Dermis blood vessel endothelial cell (primary cell): ENCODE measurements at regions not wholly inside any gene's neighbourhood (a gene's known extent, or its start where the extent isn't known, plus 50 kb on each side); places are given as distances from the start of the nearest gene placed in this dataset.

Source experiments
- DNase-seq: peaks from one replicate; pipeline ENCODE4 v3.0.0; 2010

DNA sequence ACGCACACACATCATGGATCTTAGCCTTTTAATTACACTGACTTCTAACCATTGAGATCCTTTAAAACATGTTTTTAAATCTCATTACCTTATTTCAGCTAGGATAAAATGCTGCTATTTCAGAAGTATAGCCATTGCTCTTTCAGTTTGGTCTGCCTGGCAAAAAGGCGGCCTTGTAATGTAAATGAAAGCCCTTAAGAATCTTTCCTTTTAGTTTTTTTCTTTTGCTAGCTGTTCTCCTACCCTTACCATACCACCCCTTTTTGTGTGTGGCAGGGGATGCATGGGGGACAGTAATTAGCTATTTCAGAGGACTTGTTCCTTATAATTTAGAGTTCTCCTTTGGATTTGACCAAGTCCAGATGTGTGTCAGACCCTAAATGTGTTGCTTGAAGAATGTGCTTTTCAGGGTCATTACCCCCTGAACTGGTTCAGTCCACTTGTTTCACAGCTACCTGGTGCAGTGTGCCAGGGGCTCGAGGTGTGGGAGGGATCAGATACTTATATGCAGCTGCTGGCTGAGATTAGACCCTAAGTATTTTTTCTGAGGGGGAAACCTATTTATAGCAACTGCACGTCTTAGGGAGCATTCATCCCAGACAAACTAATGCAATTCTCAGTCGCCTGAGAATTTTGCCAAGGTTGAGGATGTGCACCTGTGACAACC, 986.8 kb downstream of the NLGN4Y start:
- DNase-seq = no peak

DNA sequence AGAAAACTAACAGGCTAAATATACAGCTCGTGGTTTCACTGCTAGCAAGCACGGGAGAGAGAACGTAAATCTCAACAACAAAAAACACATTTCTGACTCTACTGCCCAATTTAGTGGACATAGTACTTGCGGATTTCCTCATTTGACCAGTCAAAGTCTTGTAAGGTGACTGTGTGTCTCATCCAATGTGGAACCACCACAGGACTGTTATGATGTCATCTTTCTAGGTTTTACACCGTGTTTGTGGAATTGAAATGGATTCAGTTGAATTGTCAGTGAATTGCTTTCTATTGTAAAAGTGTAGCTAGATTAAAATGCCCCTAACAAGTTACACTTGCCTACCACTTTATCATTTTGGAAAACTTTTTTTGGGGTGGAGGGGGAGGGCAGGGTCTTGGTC, 1010.8 kb downstream of the NLGN4Y start:
- DNase-seq = no peak

DNA sequence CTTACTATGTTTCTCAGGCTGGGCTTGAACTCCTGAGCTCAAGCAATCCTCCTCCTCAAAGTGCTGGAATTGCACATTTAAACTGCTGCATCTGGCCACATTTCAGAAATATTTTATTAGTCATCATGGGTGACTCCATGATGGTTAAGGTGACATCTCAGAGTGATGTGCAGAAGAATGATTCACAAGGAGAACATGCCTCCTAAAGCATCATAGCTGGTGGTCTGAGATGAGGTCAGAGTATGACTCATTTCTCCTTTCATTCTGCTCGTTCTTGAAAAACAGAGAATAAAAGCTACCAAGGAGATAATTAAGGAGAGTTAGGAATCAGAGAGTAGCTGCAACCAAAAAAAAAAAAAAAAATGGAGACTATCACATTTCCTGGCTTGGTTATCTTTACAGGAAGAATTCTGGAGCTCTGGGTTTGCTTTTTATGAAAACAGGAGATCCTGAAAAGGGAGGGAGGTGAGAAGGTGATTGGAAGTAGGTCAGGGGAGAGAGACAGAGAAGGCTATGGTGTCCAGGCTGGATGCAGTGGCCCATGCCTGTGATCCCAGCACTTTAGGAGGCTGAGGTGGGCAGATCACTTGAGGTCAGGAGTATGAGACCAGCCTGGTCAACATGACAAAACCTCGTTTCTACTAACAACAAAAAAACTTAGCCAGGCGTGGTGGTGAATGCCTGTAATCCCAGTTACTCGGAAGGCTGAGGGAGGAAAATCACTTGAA, 1011.6 kb downstream of the NLGN4Y start:
- DNase-seq = no peak

DNA sequence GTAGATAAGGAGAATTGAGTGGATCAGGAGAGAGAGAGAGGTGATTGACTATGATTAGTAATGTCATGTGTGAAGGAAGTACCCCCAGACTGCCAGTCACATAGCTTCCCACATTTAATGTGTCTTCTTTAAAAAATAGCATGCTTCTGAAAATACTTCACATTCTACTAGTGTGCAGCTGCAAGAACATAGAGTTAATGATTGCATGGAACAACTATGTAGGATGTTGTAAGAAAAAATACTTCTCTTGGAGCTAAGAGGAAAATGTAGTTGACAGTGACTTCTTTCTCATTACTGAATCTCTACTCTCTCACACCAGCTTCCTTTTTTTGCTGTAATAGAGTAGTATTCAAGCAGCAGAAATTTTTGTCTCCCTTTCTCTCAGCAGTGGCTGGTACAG, 1016.2 kb downstream of the NLGN4Y start:
- DNase-seq = no peak

DNA sequence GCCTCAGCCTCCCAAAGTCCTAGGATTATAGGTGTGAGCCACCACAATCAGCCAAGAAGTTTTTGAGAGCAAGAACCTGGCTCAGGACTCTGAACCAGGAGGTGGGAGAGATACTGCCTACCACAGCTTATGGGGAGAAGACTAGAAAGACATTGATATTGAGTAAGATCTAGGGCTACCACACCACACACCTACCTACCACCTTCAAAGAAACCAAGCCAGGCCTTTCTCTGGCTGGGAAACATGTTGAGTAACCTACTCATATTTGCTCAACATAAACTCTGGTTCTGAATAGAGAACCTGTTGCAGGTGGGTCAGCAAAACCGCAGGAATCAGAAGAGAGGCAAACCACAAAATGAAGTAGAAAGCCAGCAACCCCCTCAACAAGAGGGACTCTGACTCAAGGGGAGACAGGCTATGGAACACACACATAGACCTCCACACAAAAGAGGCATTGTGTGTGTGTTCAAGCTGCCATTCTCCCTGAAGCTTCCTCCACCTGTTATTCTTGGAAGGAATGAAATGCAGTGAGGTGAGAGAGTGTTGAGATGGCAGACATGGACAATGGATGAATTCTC, 1021.9 kb downstream of the NLGN4Y start:
- no peak for DNase-seq

DNA sequence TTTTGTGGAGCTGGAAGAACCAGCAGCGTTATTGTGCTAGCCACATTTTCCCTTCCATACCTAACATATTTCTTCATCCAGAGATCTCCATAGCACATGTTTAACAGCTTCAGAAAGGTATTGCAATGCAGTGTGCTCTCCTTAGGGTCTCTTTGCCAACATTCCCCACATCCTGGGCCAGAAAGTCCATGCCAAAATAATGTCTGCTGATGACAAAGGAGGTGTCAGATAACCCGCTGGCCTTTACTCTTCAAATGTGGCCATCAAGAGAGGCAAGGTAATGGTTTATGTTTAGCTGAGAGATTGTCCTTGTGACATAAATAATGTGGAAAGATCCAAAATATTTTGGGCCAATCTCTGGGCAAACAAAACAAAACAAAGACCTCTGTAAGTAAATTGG, 1027.7 kb downstream of the NLGN4Y start:
- no peak for DNase-seq

DNA sequence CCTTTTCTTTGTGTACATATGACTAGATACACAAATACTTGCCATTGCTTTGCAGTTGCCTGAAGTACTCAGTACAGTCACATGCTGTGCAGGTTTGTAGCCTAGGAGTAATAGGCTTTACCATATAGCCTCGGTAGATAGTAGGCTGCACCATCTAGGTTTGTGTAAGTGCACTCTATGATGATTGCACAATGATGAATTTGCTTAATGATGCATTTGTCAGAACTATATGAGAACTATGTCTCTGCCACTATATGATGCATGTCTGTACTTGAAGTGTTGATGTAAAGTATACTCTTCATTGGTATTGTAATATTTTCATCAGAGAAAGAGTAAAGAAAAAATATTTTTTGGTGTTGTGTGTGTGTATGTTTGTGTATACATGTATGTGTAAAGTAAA, 1030.7 kb downstream of the NLGN4Y start:
- no peak for DNase-seq

DNA sequence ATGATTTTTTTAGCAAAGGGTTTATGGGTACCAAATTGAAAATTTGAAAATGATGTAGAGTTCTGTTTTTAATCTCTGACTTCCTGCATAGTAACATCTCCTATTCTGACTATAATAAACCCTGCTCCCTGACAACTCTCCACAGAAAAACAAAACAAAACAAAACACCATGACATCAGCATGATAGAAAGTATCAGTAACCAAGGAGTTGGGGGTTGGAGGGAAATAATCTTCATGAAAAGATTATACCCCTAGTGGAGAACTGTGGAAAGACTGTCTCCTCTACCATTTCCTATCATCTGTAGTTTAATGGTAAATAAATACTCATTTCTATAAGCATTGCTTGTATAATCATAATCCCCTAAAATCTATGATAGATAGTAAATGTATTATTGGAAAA, 1034.8 kb downstream of the NLGN4Y start:
- DNase-seq = no peak

DNA sequence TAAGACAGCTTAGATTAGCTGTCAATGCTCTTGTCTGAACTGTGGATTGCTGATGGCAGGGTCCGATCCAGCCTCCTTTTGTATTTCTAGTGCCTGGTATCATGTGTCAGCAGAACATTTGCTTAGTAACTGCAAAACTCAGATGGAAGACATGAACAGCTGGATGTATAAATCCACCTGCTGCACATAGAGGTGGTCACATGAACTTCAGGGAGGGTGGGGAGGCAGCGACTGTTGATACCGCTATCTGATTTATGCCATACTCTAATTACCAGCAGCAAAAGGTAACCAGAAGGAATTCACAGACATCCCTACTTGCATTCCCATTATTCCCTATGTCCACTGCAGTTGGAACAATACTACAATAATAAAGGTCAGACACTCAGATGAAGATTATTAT, 1036.5 kb downstream of the NLGN4Y start:
- DNase-seq = no peak

DNA sequence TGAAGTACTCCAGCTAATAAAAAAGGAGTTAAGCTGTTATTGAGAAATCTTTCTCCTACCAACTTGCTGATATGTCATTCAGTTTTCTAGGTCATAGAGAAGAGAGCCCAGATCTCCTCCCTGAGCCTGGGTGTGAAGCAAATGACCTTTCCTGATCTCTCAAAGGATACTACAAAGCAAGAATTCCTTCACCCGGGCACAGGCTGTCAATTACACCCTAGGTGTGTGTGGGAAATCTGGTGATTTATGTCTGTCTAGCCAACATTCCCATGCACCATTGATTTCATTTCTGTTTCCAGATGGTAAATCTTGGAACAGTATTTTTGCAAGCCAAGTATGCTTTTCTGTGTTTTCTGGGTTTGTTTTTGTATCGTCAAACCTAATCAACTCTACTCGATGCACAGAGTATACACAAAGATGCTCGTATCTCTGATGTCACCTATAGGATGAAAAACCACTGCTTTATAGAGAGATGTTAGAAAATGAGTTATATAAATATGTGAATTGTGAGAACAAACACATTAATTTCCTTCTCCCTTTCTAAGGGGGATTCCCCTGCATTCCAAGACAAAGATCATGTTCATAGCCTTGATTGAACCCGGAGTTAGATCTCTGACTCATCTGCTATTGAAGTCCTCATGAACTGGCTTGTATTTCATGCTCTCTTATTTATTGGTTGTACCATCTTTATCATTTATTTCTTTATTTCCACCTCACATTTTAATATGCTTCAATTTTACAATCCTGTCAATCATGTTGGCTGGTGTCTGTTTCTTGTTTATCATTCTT, 1037.4 kb downstream of the NLGN4Y start:
- DNase-seq = no peak

DNA sequence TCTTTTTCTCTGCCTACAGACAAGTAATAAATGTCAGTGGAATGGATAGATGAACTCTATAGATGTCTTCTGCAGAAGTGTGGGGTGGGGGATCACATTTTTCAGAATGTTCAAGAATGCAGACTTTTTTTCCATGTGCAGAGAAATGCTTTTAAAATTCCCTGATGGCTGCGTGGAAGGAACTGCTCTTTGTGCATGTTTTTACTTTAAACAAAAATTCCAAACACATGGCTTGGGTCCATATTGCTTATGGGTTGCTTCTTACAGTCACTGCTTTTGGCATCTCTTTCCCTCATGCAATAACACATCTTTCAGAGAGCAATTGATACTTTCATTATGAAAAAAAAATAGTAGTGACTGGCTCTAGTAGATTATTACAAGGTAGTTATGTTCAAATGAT, 1053.6 kb downstream of the NLGN4Y start:
- no peak for DNase-seq

DNA sequence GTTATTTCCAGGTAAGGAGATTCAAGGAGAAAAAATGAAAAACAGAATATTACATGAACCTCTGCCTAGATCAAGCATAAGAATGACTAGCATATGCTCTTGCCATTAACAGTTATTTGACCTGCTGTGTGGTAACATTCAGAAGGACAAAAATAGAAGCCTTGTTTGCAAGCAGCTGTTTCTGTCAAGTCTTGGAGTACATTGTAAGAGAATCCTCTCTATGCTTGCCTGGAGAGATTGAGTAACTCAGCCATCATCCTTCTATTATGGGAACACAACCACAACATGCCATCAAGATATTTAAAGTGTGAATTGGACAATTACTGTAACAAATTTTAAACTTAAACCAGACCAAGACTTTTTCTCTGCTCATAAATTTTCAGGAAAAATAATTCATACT, 1054.4 kb downstream of the NLGN4Y start:
- DNase-seq = no peak

DNA sequence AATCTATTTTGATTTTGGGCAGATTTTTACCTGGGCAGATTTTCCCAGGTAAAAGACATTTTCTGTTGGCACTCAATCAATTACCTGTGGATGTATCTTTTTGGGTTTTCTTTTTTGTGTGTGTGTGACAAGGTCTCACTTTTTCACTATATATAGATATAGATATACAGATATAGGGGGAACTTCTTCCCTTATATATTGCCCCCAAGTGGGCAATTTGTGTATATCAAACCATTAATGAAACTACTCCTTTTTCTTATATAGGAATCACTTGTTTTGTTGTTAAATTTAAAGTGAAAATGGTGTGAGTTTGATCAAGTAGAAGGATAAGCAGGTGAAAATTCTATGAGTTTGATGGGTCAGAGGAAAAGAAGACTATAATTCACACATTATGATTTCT, 1054.9 kb downstream of the NLGN4Y start:
- DNase-seq = peak; percentile 0

DNA sequence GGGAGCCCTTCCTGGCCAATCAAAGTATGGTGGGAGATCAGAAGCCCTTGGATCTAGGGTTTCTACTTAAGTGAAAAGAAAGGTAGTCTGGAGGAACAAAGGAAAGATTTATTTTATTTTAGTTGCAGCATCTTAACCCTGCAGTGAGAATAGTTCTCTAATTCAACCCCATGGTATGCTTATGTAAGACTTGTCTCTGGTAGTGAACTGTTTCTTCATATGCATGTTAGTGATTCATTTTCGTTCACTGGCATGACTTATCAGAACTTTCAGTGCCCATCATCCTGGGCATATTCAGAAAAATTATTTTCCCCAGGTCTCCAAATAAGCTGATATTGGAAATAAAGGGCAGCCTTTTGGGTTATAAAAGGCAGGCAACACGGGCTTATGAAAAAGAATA, 1058.8 kb downstream of the NLGN4Y start:
- no peak for DNase-seq

DNA sequence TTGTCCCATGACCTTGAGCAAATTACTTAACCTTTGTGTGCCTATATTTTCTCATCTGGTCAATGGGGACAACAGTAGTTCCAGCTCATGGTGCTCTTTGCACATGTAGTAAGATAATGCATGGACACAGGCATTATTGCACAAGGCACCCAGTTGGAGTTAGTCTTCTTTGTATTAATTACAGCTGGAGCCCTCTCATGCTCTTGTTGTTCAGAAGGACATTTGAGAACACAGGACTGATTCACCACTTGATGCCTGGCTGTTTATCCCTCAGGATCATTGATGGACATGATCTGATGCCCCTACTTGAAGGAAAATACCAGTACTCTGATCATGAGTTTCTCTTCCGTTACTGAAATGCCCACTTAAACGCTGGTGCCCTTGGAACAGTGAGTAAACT, 1068.6 kb downstream of the NLGN4Y start:
- no peak for DNase-seq

DNA sequence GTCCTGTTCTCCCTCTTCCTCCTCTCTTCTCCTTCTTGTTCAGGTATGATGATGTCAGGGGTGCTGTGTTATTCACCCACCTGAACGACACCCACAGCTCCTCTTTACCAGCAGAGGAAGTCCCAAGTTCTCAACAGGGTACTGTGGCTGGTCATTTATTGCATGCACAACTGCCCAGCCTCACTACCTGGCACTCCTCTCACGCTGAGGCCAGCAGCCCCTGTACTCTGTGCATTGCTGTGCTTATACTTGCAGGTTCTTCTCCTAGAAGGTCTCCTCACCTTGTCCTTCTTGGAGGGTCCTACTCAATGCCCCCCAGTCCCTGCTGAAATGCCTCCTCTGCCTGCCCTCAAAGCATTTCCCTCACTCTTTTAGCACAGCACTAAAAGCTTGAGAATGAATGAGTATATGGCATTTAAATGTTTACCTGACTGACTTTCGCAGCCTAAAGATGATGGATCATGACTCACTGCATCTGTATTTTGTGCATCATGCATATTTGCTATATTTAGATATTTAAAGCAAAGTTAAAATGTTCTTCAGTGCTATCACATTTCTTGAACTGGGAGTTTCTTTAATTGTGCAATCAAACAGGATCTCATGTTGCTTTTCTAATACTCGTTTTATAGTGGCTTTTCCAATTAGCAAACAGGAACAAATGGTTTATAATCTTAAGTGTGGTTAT, 1069.3 kb downstream of the NLGN4Y start:
- no peak for DNase-seq

DNA sequence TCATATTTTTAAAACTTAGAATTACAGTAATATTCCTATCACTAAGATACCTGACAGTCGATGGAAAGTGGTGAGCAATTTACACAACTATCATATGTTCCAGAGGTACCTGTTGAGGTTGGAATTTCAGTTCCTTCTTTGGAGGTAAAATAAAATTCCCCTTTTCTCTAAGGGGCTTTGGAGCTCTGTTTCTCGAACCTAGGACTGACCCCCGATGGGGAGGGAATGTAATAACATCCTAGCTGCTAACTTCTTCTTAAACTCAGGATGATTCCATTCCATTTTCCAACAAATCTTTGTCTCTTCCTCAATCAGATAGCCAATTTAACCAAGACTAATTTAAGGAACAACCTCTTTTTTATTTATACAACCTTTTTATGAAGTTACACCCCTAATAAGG, 1069.8 kb downstream of the NLGN4Y start:
- no peak for DNase-seq

DNA sequence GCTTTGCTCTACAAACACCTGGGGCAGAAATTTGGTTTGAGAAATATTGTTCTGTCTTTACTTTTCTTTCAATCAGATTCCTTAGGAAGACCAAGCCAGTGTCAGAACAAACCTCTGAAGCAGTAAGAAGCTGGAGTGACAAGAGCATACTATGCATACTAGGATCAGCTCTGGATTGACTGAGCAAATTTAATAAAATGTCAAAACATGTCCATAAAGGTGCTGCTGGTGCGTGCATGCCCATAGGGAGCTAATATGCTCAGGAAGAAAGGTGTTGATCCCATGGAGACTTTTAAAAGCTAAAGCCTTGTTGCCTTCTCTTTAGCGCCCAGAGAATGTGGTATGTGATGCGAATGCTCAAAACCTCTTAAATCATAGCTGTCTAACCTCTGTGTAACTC, 1076.2 kb downstream of the NLGN4Y start:
- DNase-seq = no peak

DNA sequence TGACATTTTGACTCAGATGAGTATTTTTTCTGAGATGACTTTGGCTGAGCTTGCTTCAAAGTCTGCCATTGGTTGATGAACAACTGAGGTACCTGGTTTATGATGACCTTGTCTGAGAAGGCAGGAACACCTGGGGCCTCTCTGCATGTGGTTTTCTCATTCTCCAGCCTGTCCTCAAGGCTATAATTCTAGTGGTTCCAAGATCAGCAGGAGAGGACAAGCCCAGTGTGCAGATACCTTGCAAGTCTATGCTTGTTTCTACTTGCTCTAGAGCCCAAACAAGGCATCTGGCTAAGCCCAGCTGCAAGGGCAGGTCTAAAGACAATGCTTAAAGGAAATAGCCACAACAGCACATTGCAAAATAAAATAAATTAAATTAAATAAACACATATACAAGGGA, 1100.0 kb downstream of the NLGN4Y start:
- DNase-seq = no peak

DNA sequence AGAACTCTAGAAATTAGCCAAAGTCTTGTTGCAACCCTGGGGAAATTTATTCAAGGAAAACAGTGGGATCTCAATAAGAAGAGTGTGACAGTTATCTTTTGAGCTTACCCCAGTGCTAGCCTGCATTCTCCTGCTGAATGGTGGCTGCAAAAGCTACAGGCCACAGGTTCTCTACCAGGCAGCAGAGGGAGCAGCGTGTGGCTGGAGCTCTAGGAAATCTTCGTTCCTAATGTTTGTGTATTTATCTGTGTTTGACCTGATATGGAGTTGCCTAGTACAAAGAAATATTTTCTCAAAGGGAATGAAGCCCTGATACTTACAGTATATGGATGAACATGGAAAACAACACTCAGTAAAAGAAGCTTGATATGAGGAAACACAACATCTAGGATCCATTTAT, 1100.6 kb downstream of the NLGN4Y start:
- no peak for DNase-seq

DNA sequence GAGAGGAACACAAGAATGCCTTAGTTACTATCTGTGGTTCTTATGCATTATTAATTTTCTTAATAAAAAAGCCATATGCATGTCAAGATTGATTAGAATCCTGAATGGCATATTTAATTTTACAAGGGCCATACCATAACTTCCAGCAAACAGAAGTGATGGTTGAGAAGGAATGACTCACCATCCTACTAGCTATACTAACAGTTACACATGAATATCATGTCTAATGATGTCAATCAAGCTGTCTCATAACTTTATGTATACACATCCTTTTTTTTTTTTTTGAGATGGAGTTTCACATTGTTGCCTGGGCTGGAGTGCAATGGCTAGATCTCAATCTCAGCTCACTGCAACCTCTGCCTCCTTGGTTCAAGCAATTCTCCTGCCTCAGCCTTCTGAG, 1123.9 kb downstream of the NLGN4Y start:
- DNase-seq = no peak

DNA sequence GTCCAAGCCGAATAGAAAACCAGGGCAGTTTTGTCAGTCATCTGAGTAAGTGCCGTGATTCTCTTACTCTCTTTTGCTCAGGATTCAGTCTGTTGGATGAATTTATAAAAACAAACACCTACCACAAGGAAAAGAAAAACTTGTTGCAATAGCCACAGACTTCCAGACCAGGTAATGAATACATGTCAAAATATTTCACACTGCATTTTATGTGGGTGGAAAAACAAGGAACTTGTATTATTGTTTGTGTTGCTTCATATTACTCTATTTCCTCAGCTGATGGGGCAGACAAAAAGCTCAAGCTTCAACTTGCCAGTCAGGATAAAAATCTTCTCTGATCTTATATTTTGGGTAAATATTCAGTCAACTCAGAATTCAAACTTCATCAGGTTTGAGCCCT, 1125.7 kb downstream of the NLGN4Y start:
- no peak for DNase-seq

DNA sequence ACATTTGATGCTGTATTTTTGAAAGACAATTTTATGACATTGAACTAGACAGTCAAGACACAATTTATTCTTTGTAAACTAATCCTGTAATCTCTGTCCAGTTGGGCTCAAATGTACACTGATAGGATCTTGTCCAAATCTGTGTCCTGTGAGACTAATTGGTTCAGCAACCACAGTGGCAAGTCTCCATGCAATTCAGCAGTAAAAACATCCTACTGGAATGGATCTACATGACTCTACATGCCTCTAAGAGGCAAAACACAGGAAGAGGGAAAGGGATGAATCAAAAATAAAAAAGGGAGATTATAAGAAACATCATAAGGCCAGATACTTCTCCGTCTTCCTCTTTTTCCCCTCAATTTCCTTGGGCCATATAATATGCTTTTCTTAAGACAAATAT, 1164.2 kb downstream of the NLGN4Y start:
- no peak for DNase-seq
